B cell (primary cell): ENCODE measurements at regions not wholly inside any gene's neighbourhood (a gene's known extent, or its start where the extent isn't known, plus 50 kb on each side); places are given as distances from the start of the nearest gene placed in this dataset.

Source experiments
- ATAC-seq: fragments of 200-7000 bp; cut with Tn5 transposase; one replicate; pipeline ENCODE4 v1.10.0; 2021; ENCODE audit warnings: low read depth, mild to moderate bottlenecking, moderate number of reproducible peaks, moderate library complexity
- CTCF ChIA-PET: fragments of 350-600 bp; sonication (Branson Sonifier 250); formaldehyde crosslinking; loops from one replicate; lab custom pipeline; 2021; ENCODE audit warnings: antibody characterized with exemption, inconsistent platforms; lab: Charles Lee
- POLR2A ChIA-PET: fragments of 350-600 bp; sonication (Branson Sonifier 250); formaldehyde crosslinking; loops from one replicate; lab custom pipeline; 2021; ENCODE audit warnings: antibody characterized with exemption; lab: Charles Lee
- DNase-seq: peaks from one replicate; pipeline ENCODE4 v3.0.0; 2013
- H2AFZ ChIP-seq: 2 replicates; pipeline ENCODE4 v1.6.1; 2012; ENCODE audit warnings: mild to moderate bottlenecking, low read depth, low read length; ENCODE audit not compliant: insufficient read depth, poor library complexity, severe bottlenecking
- H3K27ac ChIP-seq, 2 donors: 1 replicate in 1 of 2; 2 replicates in 1 of 2; pipeline ENCODE4 v1.5.1; 2012 to 2013; ENCODE audit warnings: low read length in 2 of 2, mild to moderate bottlenecking in 2 of 2, moderate library complexity in 1 of 2
- H3K27me3 ChIP-seq, 4 experiments: fragments of 200-600 bp in 1 of 4; sonication (generic) in 1 of 4; replicated peaks in 1 of 4; 1 replicate in 2 of 4; 2 replicates in 2 of 4; pipeline versions ENCODE4 v1.6.1 to v1.7.0; 2013 to 2016; ENCODE audit warnings: low read length in 3 of 4, mild to moderate bottlenecking in 2 of 4, mixed read lengths in 1 of 4, moderate library complexity in 1 of 4; ENCODE audit not compliant: insufficient read depth in 4 of 4, control insufficient read depth in 3 of 4; ENCODE audit errors: control extremely low read depth in 1 of 4
- H3K36me3 ChIP-seq, 2 experiments: replicated peaks in 1 of 2; 1 replicate in 1 of 2; 2 replicates in 1 of 2; pipeline versions ENCODE4 v1.6.1 to v1.7.1; 2013; ENCODE audit warnings: low read length in 1 of 2; ENCODE audit not compliant: insufficient read depth in 2 of 2, control insufficient read depth in 1 of 2; ENCODE audit errors: control extremely low read depth in 1 of 2, extremely low read depth in 1 of 2
- H3K4me1 ChIP-seq, 2 donors: fragments of 200-600 bp in 1 of 2; sonication (generic) in 1 of 2; 1 replicate in 1 of 2; 2 replicates in 1 of 2; pipeline versions ENCODE4 v1.5.1 to v1.6.1; 2013 to 2017; ENCODE audit warnings: low read length in 2 of 2; ENCODE audit not compliant: control insufficient read depth in 2 of 2, insufficient read depth in 2 of 2
- H3K4me2 ChIP-seq: replicated peaks from 2 replicates; pipeline ENCODE3; 2012; ENCODE audit warnings: mild to moderate bottlenecking, low read depth, low read length; ENCODE audit not compliant: poor library complexity, severe bottlenecking
- H3K4me3 ChIP-seq, 5 experiments: fragments of 200-600 bp in 1 of 5; sonication (generic) in 1 of 5; 1 replicate in 3 of 5; 2 replicates in 2 of 5; pipeline versions ENCODE4 v1.5.1 to v1.7.0; 2011 to 2016; ENCODE audit warnings: low read length in 4 of 5, mild to moderate bottlenecking in 4 of 5, low read depth in 2 of 5, control low read depth in 1 of 5, moderate library complexity in 1 of 5; ENCODE audit not compliant: insufficient read depth in 1 of 5; ENCODE audit errors: control extremely low read depth in 1 of 5, extremely low read depth in 1 of 5
- H3K79me2 ChIP-seq: fragments of 200-600 bp; sonication (generic); one replicate; pipeline ENCODE4 v1.6.0; 2016; ENCODE audit warnings: low read length; ENCODE audit not compliant: control insufficient read depth, insufficient read depth
- H3K9ac ChIP-seq: fragments of 200-600 bp; sonication (generic); 2 replicates; pipeline ENCODE4 v1.6.1; 2017; ENCODE audit warnings: mild to moderate bottlenecking, low read length, moderate library complexity
- H3K9me3 ChIP-seq, 3 donors: one replicate each; pipeline versions ENCODE4 v1.6.1 to v1.7.1; 2013; ENCODE audit warnings: low read length in 2 of 3; ENCODE audit not compliant: control insufficient read depth in 2 of 3, insufficient read depth in 1 of 3; ENCODE audit errors: control extremely low read depth in 1 of 3
- H4K20me1 ChIP-seq: 2 replicates; pipeline ENCODE4 v1.6.0; 2012; ENCODE audit warnings: mild to moderate bottlenecking, low read length; ENCODE audit not compliant: insufficient read depth, control insufficient read depth, poor library complexity, severe bottlenecking
- H3K27ac Mint-ChIP-seq: one replicate; pipeline ENCODE4 v1.8.0; 2021; ENCODE audit warnings: mixed read lengths
- H3K27me3 Mint-ChIP-seq: one replicate; pipeline ENCODE4 v1.8.0; 2021; ENCODE audit warnings: mixed read lengths
- H3K4me1 Mint-ChIP-seq: one replicate; pipeline ENCODE4 v1.8.0; 2021; ENCODE audit warnings: mixed read lengths
- H3K4me3 Mint-ChIP-seq: one replicate; pipeline ENCODE4 v1.8.0; 2021; ENCODE audit warnings: mixed read lengths
- H3K9me3 Mint-ChIP-seq: one replicate; pipeline ENCODE4 v1.8.0; 2022; ENCODE audit warnings: mixed read lengths; ENCODE audit not compliant: insufficient read depth
- CTCF ChIP-seq: fragments of 200-600 bp; IDR thresholded peaks from one replicate; pipeline ENCODE4 v1.8.0; 2022; ENCODE audit warnings: antibody characterized with exemption, mild to moderate bottlenecking
- EZH2 ChIP-seq: IDR thresholded peaks from 2 replicates; pipeline ENCODE4 v1.6.1; 2012; ENCODE audit warnings: borderline replicate concordance, low read depth, mild to moderate bottlenecking, moderate library complexity, low read length; ENCODE audit not compliant: insufficient read depth, poor library complexity, severe bottlenecking
- WGBS: methylation state at CpG from one replicate; pipeline ENCODE4 v1.1.5; 2013; ENCODE audit warnings: missing lambda C conversion rate; ENCODE audit not compliant: insufficient coverage; 5-methylcytosine and 5-hydroxymethylcytosine counted together
- intact Hi-C: fragments of 100-400 bp; cut with micrococcal nuclease; formaldehyde crosslinking; loops from one replicate; pipeline ENCODE4 v1.10.0; 2022

GRCh38 chrX:8868906-8869305, 67.7 kb upstream of the FAM9A start:
- POLR2A ChIA-PET, result no interaction called here

GRCh38 chrX:8868070-8868773, 67.0 kb upstream of the FAM9A start:
- H2AFZ ChIP-seq, result no peak overlapping the region
- H3K4me2 ChIP-seq, result no peak overlapping the region
- no peaks in the 10 kb centered on the region for H3K79me2 ChIP-seq
- Mint-ChIP-seq H3K4me3 (no peak overlapping the region), H3K27ac (no peak overlapping the region), H3K4me1 (no peaks in the 10 kb centered on the region), H3K9me3 (no peaks in the 10 kb centered on the region), H3K27me3 (peaks cover 17% of the 10 kb centered on the region)
- H3K4me1 ChIP-seq, result no peaks in the 10 kb centered on the region
- DNase-seq (no peak), ATAC-seq (no peak)
- peaks cover 0 to 2% (median 0%) of the 10 kb centered on the region in 4 experiments for H3K27me3 ChIP-seq
- H3K9ac ChIP-seq, result no peak overlapping the region
- intact Hi-C loops, result no loop called here
- ChIA-PET POLR2A (no interaction called here), CTCF (no interaction called here)
- H3K27ac ChIP-seq, result no peak overlapping the region
- no peaks in the 10 kb centered on the region for H3K36me3 ChIP-seq
- no peaks in the 10 kb centered on the region for H3K9me3 ChIP-seq
- H3K4me3 ChIP-seq, result no peak overlapping the region
- H4K20me1 ChIP-seq, result no peaks in the 10 kb centered on the region
- no CpG with 5 or more reads among the region's 5 CpGs for whole genome bisulfite sequencing
- TF ChIP-seq CTCF (no peak), EZH2 (no peak)

More at GRCh38 chrX:8868906-8869305, 67.7 kb upstream of the FAM9A start:
- H3K9me3 Mint-ChIP-seq, result no peaks in the 10 kb centered on the region
- no peak for ATAC-seq
- WGBS, result no CpG with 5 or more reads among the region's 3 CpGs
- Histone ChIP-seq H3K9ac (no peak overlapping the region), H4K20me1 (no peaks in the 10 kb centered on the region), H3K27me3 (no peaks in the 10 kb centered on the region), H3K9me3 (no peaks in the 10 kb centered on the region), H2AFZ (no peak overlapping the region), H3K79me2 (no peaks in the 10 kb centered on the region), H3K36me3 (no peaks in the 10 kb centered on the region), H3K4me2 (no peak overlapping the region), H3K4me1 (no peaks in the 10 kb centered on the region), H3K27ac (no peak overlapping the region), H3K4me3 (no peak overlapping the region)
- no peak overlapping the region for H3K4me3 Mint-ChIP-seq
- DNase-seq, result no peak
- no peak overlapping the region for H3K27ac Mint-ChIP-seq
- intact Hi-C loops, result no loop called here
- TF ChIP-seq CTCF (no peak), EZH2 (no peak)
- no peaks in the 10 kb centered on the region for H3K4me1 Mint-ChIP-seq
- CTCF ChIA-PET, result no interaction called here
- H3K27me3 Mint-ChIP-seq, result peaks cover 17% of the 10 kb centered on the region
